ENCODE measurements at regions not wholly inside any gene's neighbourhood (a gene's known extent, or its start where the extent isn't known, plus 50 kb on each side); places are given as distances from the start of the nearest gene placed in this dataset.

DNA sequence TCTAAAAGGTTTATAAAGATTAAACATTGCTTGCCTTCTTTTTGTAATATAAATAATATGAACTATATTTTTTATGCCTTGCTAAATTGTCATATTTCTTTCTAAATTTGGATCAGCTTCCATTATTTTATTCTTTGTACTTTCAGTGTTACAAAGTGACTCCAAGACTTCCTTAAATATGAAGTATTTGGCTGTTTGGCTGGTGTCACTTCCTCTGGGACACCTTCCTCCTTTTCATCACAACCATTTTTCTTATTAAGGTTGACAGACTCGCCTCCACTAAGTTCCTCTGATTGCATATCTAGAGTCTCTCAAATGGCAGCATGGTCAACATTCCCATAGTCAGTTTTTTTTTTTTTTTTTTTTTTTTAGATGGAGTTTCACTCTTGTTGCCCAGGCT lies 73.8 kb upstream of the SLC1A1 start:
- TF ChIP-seq POLR2A (IDR thresholded peaks at IDR 0.05), result no peak
- no peak for TF ChIP-seq CTCF (IDR thresholded peaks at IDR 0.05)
- no peak for TF ChIP-seq POLR2AphosphoS5 (IDR thresholded peaks at IDR 0.05)
- TF ChIP-seq EP300 (IDR thresholded peaks at IDR 0.05), result no peak
